Activated naive CD4-positive, alpha-beta T cell treated with anti-CD3 and anti-CD28 coated beads, Interleukin-2, amount 50 U/mL, for 72 hours (primary cell): ENCODE measurements at regions not wholly inside any gene's neighbourhood (a gene's known extent, or its start where the extent isn't known, plus 50 kb on each side); places are given as distances from the start of the nearest gene placed in this dataset.

Experiments used
- ATAC-seq, 2 donors: fragments of 150-1000 bp; cut with Tn5 transposase; 2 replicates each; pipeline ENCODE4 v1.10.0; 2021; ENCODE audit warnings: mild to moderate bottlenecking in 2 of 2, moderate library complexity in 2 of 2
- DNase-seq, 2 donors: peaks; one replicate each; pipeline ENCODE4 v3.0.0; 2021 to 2022; ENCODE audit warnings: low spot score in 2 of 2
- H3K27ac Mint-ChIP-seq, 2 donors: one replicate each; pipeline ENCODE4 v1.8.0; 2022; ENCODE audit warnings: mild to moderate bottlenecking in 2 of 2, mixed read lengths in 2 of 2
- H3K36me3 Mint-ChIP-seq, 2 donors: one replicate each; pipeline ENCODE4 v1.8.0; 2022; ENCODE audit warnings: mixed read lengths in 2 of 2
- H3K9me3 Mint-ChIP-seq, 2 donors: one replicate each; pipeline ENCODE4 v1.8.0; 2022; ENCODE audit warnings: mixed read lengths in 2 of 2

- DNase-seq (no peak), ATAC-seq (peak; percentile 45 to 52)
- Mint-ChIP-seq H3K36me3 (peaks cover 0 to 4% of the 10 kb centered on the region in 2 donors), H3K27ac (peak overlapping the region; percentile 92 to 96), H3K9me3 (no peaks in the 10 kb centered on the region)
Observed at GRCh38 chr14:22007784-22008412, 334.3 kb upstream of the OR4E1 start.

- peak overlapping the region; percentile 92 to 96 for H3K27ac Mint-ChIP-seq
- DNase-seq = no peak
- ATAC-seq = peak; percentile 47
- no peaks in the 10 kb centered on the region for H3K9me3 Mint-ChIP-seq
- H3K36me3 Mint-ChIP-seq = peaks cover 0 to 4% of the 10 kb centered on the region in 2 donors
Observed at GRCh38 chr14:22007363-22007762, 333.7 kb upstream of the OR4E1 start.

- H3K27ac Mint-ChIP-seq = peak overlapping the region; percentile 79 to 81
- DNase-seq = peak in 1 of 2 donors; percentile 29
- peak; percentile 46 to 59 for ATAC-seq
Observed at GRCh38 chr14:22003461-22003860, 329.8 kb upstream of the OR4E1 start.

GRCh38 chr14:22002860-22003284, 329.3 kb upstream of the OR4E1 start:
- ATAC-seq (peak; percentile 77 to 82), DNase-seq (peak; percentile 66 to 67)
- no peaks in the 10 kb centered on the region for H3K9me3 Mint-ChIP-seq
- H3K36me3 Mint-ChIP-seq = peaks cover 0 to 6% of the 10 kb centered on the region in 2 donors
- H3K27ac Mint-ChIP-seq = peak overlapping the region; percentile 79 to 81

More at GRCh38 chr14:22003461-22003860, 329.8 kb upstream of the OR4E1 start:
- no peaks in the 10 kb centered on the region for H3K9me3 Mint-ChIP-seq
- peaks cover 0 to 4% of the 10 kb centered on the region in 2 donors for H3K36me3 Mint-ChIP-seq

- Mint-ChIP-seq H3K27ac (peak overlapping the region in 1 of 2 donors; percentile 87), H3K36me3 (peaks cover 0 to 12% of the 10 kb centered on the region in 2 donors), H3K9me3 (no peaks in the 10 kb centered on the region)
- DNase-seq = no peak
- peak; percentile 17 to 20 for ATAC-seq
Observed at GRCh38 chr14:21999402-21999801, 325.8 kb upstream of the OR4E1 start.

GRCh38 chr14:21997300-21997699, 323.7 kb upstream of the OR4E1 start:
- H3K36me3 Mint-ChIP-seq = peaks cover 0 to 8% of the 10 kb centered on the region in 2 donors
- DNase-seq (no peak), ATAC-seq (peak; percentile 91 to 94)
- peak overlapping the region; percentile 87 to 97 for H3K27ac Mint-ChIP-seq
- no peaks in the 10 kb centered on the region for H3K9me3 Mint-ChIP-seq

GRCh38 chr14:21995332-21995731, 321.7 kb upstream of the OR4E1 start:
- no peaks in the 10 kb centered on the region for H3K9me3 Mint-ChIP-seq
- ATAC-seq (no peak), DNase-seq (no peak)
- H3K27ac Mint-ChIP-seq = peak overlapping the region in 1 of 2 donors; percentile 53
- H3K36me3 Mint-ChIP-seq = peaks cover 0 to 8% of the 10 kb centered on the region in 2 donors

GRCh38 chr14:21993837-21994236, 320.2 kb upstream of the OR4E1 start:
- ATAC-seq (no peak), DNase-seq (no peak)
- H3K9me3 Mint-ChIP-seq = no peaks in the 10 kb centered on the region
- peaks cover 0 to 8% of the 10 kb centered on the region in 2 donors for H3K36me3 Mint-ChIP-seq
- H3K27ac Mint-ChIP-seq = peak overlapping the region in 1 of 2 donors; percentile 63

- H3K36me3 Mint-ChIP-seq = peaks cover 0 to 8% of the 10 kb centered on the region in 2 donors
- DNase-seq (no peak), ATAC-seq (no peak)
- no peak overlapping the region for H3K27ac Mint-ChIP-seq
- H3K9me3 Mint-ChIP-seq = no peaks in the 10 kb centered on the region
Observed at GRCh38 chr14:21993070-21993469, 319.5 kb upstream of the OR4E1 start.

GRCh38 chr14:21991130-21991529, 317.5 kb upstream of the OR4E1 start:
- ATAC-seq (no peak), DNase-seq (no peak)
- Mint-ChIP-seq H3K36me3 (no peaks in the 10 kb centered on the region), H3K9me3 (no peaks in the 10 kb centered on the region), H3K27ac (no peak overlapping the region)

GRCh38 chr14:21990116-21990515, 316.5 kb upstream of the OR4E1 start:
- no peaks in the 10 kb centered on the region for H3K36me3 Mint-ChIP-seq
- ATAC-seq = peak in 1 of 2 donors; percentile 18
- H3K27ac Mint-ChIP-seq = peak overlapping the region; percentile 32 to 44
- no peak for DNase-seq
- no peaks in the 10 kb centered on the region for H3K9me3 Mint-ChIP-seq

GRCh38 chr14:21989090-21989489, 315.5 kb upstream of the OR4E1 start:
- H3K36me3 Mint-ChIP-seq = no peaks in the 10 kb centered on the region
- H3K9me3 Mint-ChIP-seq = no peaks in the 10 kb centered on the region
- no peak for ATAC-seq
- no peak for DNase-seq
- H3K27ac Mint-ChIP-seq = peak overlapping the region; percentile 29 to 78

- H3K36me3 Mint-ChIP-seq = no peaks in the 10 kb centered on the region
- peak; percentile 66 to 69 for ATAC-seq
Observed at GRCh38 chr14:21988413-21988812, 314.8 kb upstream of the OR4E1 start.

GRCh38 chr14:21987937-21988336, 314.3 kb upstream of the OR4E1 start:
- ATAC-seq = peak; percentile 73 to 85

More at GRCh38 chr14:21988413-21988812, 314.8 kb upstream of the OR4E1 start:
- no peak for DNase-seq
- Mint-ChIP-seq H3K9me3 (no peaks in the 10 kb centered on the region), H3K27ac (peak overlapping the region; percentile 78 to 90)

GRCh38 chr14:21985081-21985480, 311.5 kb upstream of the OR4E1 start:
- ATAC-seq (peak in 1 of 2 donors; percentile 19), DNase-seq (no peak)
- no peaks in the 10 kb centered on the region for H3K36me3 Mint-ChIP-seq
- H3K27ac Mint-ChIP-seq = no peak overlapping the region
- H3K9me3 Mint-ChIP-seq = no peaks in the 10 kb centered on the region

More at GRCh38 chr14:21987937-21988336, 314.3 kb upstream of the OR4E1 start:
- Mint-ChIP-seq H3K36me3 (no peaks in the 10 kb centered on the region), H3K9me3 (no peaks in the 10 kb centered on the region), H3K27ac (peak overlapping the region in 1 of 2 donors; percentile 78)
- no peak for DNase-seq

GRCh38 chr14:21978999-21979314, 305.3 kb upstream of the OR4E1 start:
- Mint-ChIP-seq H3K9me3 (no peaks in the 10 kb centered on the region), H3K36me3 (no peaks in the 10 kb centered on the region), H3K27ac (peak overlapping the region in 1 of 2 donors; percentile 73)
- ATAC-seq (peak; percentile 59 to 66), DNase-seq (no peak)

- DNase-seq (peak; percentile 64 to 67), ATAC-seq (peak; percentile 82 to 85)
- Mint-ChIP-seq H3K36me3 (no peaks in the 10 kb centered on the region), H3K9me3 (no peaks in the 10 kb centered on the region), H3K27ac (peak overlapping the region in 1 of 2 donors; percentile 73)
Observed at GRCh38 chr14:21978184-21978998, 304.8 kb upstream of the OR4E1 start.
